ENCODE measurements at regions not wholly inside any gene's neighbourhood (a gene's known extent, or its start where the extent isn't known, plus 50 kb on each side); places are given as distances from the start of the nearest gene placed in this dataset.

- Mint-ChIP-seq H3K9me3 (ENCODE audit: unreplicated experiment) (peaks cover 6% of the 10 kb centered on the region), H3K27ac (ENCODE audit: low read depth, unreplicated experiment) (no peak overlapping the region), H3K27me3 (ENCODE audit: insufficient read depth, unreplicated experiment) (no peaks in the 10 kb centered on the region), H3K36me3 (ENCODE audit: insufficient read depth, unreplicated experiment) (no peaks in the 10 kb centered on the region), H3K4me3 (ENCODE audit: unreplicated experiment) (no peak overlapping the region), H3K4me1 (ENCODE audit: insufficient read depth, unreplicated experiment) (peaks cover 7% of the 10 kb centered on the region)
- POLR2A ChIA-PET: interaction anchor here (1.3 kb wide), 1 partner anchor 12 kb away, joined by 6 read pairs; no protein-coding TSS in a partner anchor
- BruUV-seq (replicated peaks): no TSS peak
- CTCF ChIA-PET: interaction anchor here (0.6 to 1.4 kb wide), 3 partner anchors 110 to 235 kb away, joined by 3 to 6 read pairs (median 3); no protein-coding TSS in a partner anchor
- DNase-seq (ENCODE audit: unreplicated experiment): no peak
- no peak for TF ChIP-seq CTCF (IDR thresholded peaks at IDR 0.05; ENCODE audit: unreplicated experiment)
- intact Hi-C loops (cut with micrococcal nuclease): no loop called here
These were observed 316.0 kb downstream of the ETS1 start for GRCh38 chr11:128271401-128271800.

DNA sequence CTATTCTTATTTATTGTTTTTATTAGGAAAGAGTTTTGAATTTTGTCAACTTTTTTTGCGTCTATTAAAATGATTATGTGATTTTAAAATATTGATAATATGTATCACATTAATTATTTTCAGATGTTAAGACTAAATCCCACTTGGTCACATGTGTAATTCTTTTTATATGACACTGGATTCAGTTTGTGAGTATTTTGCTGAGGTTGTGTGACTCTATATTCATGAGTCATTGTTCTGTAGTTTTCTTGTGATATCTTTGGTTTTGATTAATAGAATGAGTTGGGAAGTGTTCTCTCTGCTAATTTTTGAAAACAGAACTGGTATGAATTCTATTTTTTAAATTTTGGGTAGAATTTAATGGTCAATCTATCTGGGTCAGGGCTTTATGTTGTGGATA is 317.9 kb downstream of the ETS1 start:
- no peaks in the 10 kb centered on the region for H3K36me3 Mint-ChIP-seq (ENCODE audit: insufficient read depth, unreplicated experiment)
- no peaks in the 10 kb centered on the region for H3K27me3 Mint-ChIP-seq (ENCODE audit: insufficient read depth, unreplicated experiment)
- no peak for TF ChIP-seq CTCF (IDR thresholded peaks at IDR 0.05; ENCODE audit: unreplicated experiment)
- intact Hi-C loops (cut with micrococcal nuclease): no loop called here
- peaks cover 7% of the 10 kb centered on the region for H3K4me1 Mint-ChIP-seq (ENCODE audit: insufficient read depth, unreplicated experiment)
- peaks cover 6% of the 10 kb centered on the region for H3K9me3 Mint-ChIP-seq (ENCODE audit: unreplicated experiment)
- H3K4me3 Mint-ChIP-seq (ENCODE audit: unreplicated experiment): no peak overlapping the region
- POLR2A ChIA-PET: no interaction called here
- BruUV-seq (replicated peaks): no TSS peak
- CTCF ChIA-PET: no interaction called here
- no peak overlapping the region for H3K27ac Mint-ChIP-seq (ENCODE audit: low read depth, unreplicated experiment)
- DNase-seq (ENCODE audit: unreplicated experiment): no peak

- DNase-seq (ENCODE audit: unreplicated experiment): no peak
- POLR2A ChIA-PET: no interaction called here
- Mint-ChIP-seq H3K36me3 (ENCODE audit: insufficient read depth, unreplicated experiment) (no peaks in the 10 kb centered on the region), H3K27me3 (ENCODE audit: insufficient read depth, unreplicated experiment) (no peaks in the 10 kb centered on the region), H3K9me3 (ENCODE audit: unreplicated experiment) (peaks cover 6% of the 10 kb centered on the region), H3K27ac (ENCODE audit: low read depth, unreplicated experiment) (no peak overlapping the region), H3K4me3 (ENCODE audit: unreplicated experiment) (no peak overlapping the region), H3K4me1 (ENCODE audit: insufficient read depth, unreplicated experiment) (peaks cover 2% of the 10 kb centered on the region)
- CTCF ChIA-PET: interaction anchor here (0.6 to 1.1 kb wide), 3 partner anchors 12 to 135 kb away, joined by 3 to 4 read pairs (median 4); no protein-coding TSS in a partner anchor
- intact Hi-C loops (cut with micrococcal nuclease): no loop called here
- TF ChIP-seq CTCF (IDR thresholded peaks at IDR 0.05; ENCODE audit: unreplicated experiment): no peak
- no TSS peak for BruUV-seq (replicated peaks)
These were observed 320.5 kb downstream of the ETS1 start for GRCh38 chr11:128266893-128267292.

DNA sequence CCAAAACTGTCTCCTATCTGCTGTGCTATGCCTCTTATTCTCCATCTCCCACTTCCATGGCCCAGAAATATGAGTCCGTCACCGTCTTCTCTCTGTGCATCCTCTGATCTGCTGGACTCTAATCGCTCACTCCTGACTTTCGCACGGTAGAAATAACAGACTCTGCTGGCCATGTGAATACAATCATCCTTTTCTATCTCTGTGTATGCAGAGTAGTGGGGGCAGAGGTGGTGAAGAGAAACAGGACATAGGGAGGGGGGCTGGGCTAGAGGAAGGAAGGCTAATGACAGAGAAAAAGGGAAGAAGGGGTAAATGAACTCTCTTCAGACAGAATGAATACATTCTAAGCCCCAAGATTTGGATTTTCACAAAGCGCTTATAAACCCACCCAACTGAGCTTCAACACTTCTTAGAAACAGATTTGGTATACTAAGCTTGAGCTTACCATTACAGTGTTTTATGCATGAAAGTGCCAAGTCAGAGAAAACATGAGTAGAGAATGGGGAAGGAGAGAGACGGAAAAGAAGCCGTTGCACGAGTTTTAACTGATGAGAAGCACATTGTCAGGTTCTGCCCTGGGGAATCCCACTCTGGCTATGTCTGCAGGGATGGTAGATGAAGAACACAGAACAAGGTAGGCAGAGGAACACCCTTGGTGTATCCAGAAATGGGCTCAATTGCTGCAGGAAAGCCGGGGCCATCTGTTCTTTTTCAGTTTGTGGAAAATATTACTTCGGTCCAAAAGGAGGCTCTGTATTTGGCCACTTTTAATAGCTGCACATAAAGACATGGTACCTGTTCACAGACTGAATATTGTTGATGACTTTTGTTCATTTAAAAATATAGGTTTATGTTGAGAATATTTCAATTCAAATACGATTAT is 324.7 kb downstream of the ETS1 start:
- no peak overlapping the region for H3K4me3 Mint-ChIP-seq (ENCODE audit: unreplicated experiment)
- no peak overlapping the region for H3K27ac Mint-ChIP-seq (ENCODE audit: low read depth, unreplicated experiment)
- H3K4me1 Mint-ChIP-seq (ENCODE audit: insufficient read depth, unreplicated experiment): no peaks in the 10 kb centered on the region
- CTCF ChIA-PET: interaction anchor here (0.7 to 1.2 kb wide), 2 partner anchors 94 to 105 kb away, joined by 3 read pairs; no protein-coding TSS in a partner anchor
- TF ChIP-seq CTCF (IDR thresholded peaks at IDR 0.05; ENCODE audit: unreplicated experiment): no peak
- H3K36me3 Mint-ChIP-seq (ENCODE audit: insufficient read depth, unreplicated experiment): no peaks in the 10 kb centered on the region
- POLR2A ChIA-PET: interaction anchor here (0.7 kb wide), 1 partner anchor 12 kb away, joined by 3 read pairs; no protein-coding TSS in a partner anchor
- no TSS peak for BruUV-seq (replicated peaks)
- no peaks in the 10 kb centered on the region for H3K27me3 Mint-ChIP-seq (ENCODE audit: insufficient read depth, unreplicated experiment)
- no peak for DNase-seq (ENCODE audit: unreplicated experiment)
- H3K9me3 Mint-ChIP-seq (ENCODE audit: unreplicated experiment): no peaks in the 10 kb centered on the region
- intact Hi-C loops (cut with micrococcal nuclease): no loop called here

Measured in MCF 10A (cell line).